Stimulated activated CD4-positive, alpha-beta T cell treated with anti-CD3 and anti-CD28 coated beads, Interleukin-4, amount 100 ng/mL, for 1 hour (primary cell): ENCODE measurements at regions not wholly inside any gene's neighbourhood (a gene's known extent, or its start where the extent isn't known, plus 50 kb on each side); places are given as distances from the start of the nearest gene placed in this dataset.
"Not testable (repeated sequence)": the region's sequence is repeated elsewhere in the genome, so short reads cannot be mapped to it uniquely, and the experiment has no call there.

ENCODE experiments used
- DNase-seq: peaks from one replicate; pipeline ENCODE4 v3.0.0-alpha.2; 2020

- DNase-seq = no peak
Observed at GRCh38 chr6:155795173-155795796, 339.6 kb upstream of the NOX3 start.

- no peak for DNase-seq
Observed at GRCh38 chr6:155791891-155792290, 336.3 kb upstream of the NOX3 start.

GRCh38 chr6:155791186-155791585 lies 335.5 kb upstream of the NOX3 start:
- no peak for DNase-seq

- DNase-seq = no peak
Observed at GRCh38 chr6:155787168-155787567, 331.5 kb upstream of the NOX3 start.

- no peak for DNase-seq
Observed at GRCh38 chr6:155786528-155786927, 330.9 kb upstream of the NOX3 start.

GRCh38 chr6:155782739-155783459 lies 327.3 kb upstream of the NOX3 start:
- DNase-seq = no peak

GRCh38 chr6:155782320-155782731 lies 326.7 kb upstream of the NOX3 start:
- no peak for DNase-seq

- DNase-seq = no peak
Observed at GRCh38 chr6:155779456-155779855, 323.8 kb upstream of the NOX3 start.

GRCh38 chr6:155778336-155778735 lies 322.7 kb upstream of the NOX3 start:
- DNase-seq = no peak

GRCh38 chr6:155771822-155772221 lies 316.2 kb upstream of the NOX3 start:
- no peak for DNase-seq

- no peak for DNase-seq
Observed at GRCh38 chr6:155770856-155771255, 315.2 kb upstream of the NOX3 start.

- DNase-seq = no peak
Observed at GRCh38 chr6:155770313-155770712, 314.7 kb upstream of the NOX3 start.

- DNase-seq = no peak
Observed at GRCh38 chr6:155765275-155766194, 309.9 kb upstream of the NOX3 start.

GRCh38 chr6:155762649-155763048 lies 307.0 kb upstream of the NOX3 start:
- DNase-seq = no peak

GRCh38 chr6:155755452-155755851 lies 299.8 kb upstream of the NOX3 start:
- no peak for DNase-seq

GRCh38 chr6:155748778-155749177 lies 293.1 kb upstream of the NOX3 start:
- not testable (repeated sequence) for DNase-seq

- DNase-seq = no peak
Observed at GRCh38 chr6:155747491-155747890, 291.9 kb upstream of the NOX3 start.

GRCh38 chr6:155740781-155741399 lies 285.3 kb upstream of the NOX3 start:
- no peak for DNase-seq

- DNase-seq = no peak
Observed at GRCh38 chr6:155738602-155739105, 283.0 kb upstream of the NOX3 start.

GRCh38 chr6:155717374-155717773 lies 261.7 kb upstream of the NOX3 start:
- DNase-seq = no peak

GRCh38 chr6:155710704-155711103 lies 255.1 kb upstream of the NOX3 start:
- no peak for DNase-seq

- no peak for DNase-seq
Observed at GRCh38 chr6:155709262-155709661, 253.6 kb upstream of the NOX3 start.

GRCh38 chr6:155708100-155708499 lies 252.5 kb upstream of the NOX3 start:
- no peak for DNase-seq
